ENCODE measurements at regions not wholly inside any gene's neighbourhood (a gene's known extent, or its start where the extent isn't known, plus 50 kb on each side); places are given as distances from the start of the nearest gene placed in this dataset.
"Not testable (repeated sequence)": the region's sequence is repeated elsewhere in the genome, so short reads cannot be mapped to it uniquely, and the experiment has no call there.

DNA sequence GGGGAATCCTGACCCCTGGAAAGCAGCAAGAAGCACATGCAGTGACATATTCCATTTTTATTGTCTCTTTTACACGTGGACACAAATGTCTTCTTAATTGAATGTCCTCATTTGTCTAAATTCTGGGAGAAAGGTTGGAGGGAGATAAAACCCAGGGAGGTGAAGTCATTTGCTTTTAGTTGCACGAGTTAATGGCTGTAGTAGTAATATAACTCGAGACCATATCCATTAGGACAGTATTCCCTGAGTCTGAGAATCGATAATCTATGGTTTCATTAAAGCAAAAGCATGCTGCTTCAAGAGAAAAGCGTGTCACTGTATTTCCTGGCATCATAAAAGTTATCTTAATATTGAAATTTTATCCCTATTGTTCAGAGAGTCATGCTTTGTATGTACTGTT is 216.0 kb upstream of the PELI2 start:
- DNase-seq = no peak

GRCh38 chr14:55904086-55904485 is 214.1 kb upstream of the PELI2 start:
- DNase-seq = no peak

- DNase-seq = no peak
These were observed 210.1 kb upstream of the PELI2 start for GRCh38 chr14:55908106-55908505.

GRCh38 chr14:55909879-55910278 is 208.3 kb upstream of the PELI2 start:
- no peak for DNase-seq

GRCh38 chr14:55910601-55911243 is 207.5 kb upstream of the PELI2 start:
- no peak for DNase-seq

DNA sequence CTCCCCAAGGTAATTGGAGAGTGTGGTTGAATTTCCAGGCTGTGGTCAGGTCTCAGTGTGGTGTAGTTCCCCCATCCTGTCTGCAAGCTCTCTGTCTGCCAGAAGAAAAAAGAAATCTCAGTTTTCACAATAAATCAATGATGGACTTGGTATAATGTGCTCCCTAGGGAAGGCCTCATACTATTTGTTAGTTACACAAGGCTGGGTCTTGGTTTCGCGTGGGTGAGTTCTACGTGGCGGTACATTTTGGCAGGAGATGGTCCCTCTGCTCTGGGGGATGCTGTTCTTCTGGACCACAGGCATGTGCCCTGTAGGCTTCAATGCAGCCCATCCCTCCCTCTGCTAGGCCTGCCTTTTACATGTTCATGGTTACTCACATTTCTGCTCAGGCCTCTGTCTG is 206.4 kb upstream of the PELI2 start:
- DNase-seq = peak; percentile 44

GRCh38 chr14:55912344-55912743 is 205.9 kb upstream of the PELI2 start:
- no peak for DNase-seq

GRCh38 chr14:55913324-55914025 is 204.7 kb upstream of the PELI2 start:
- DNase-seq = no peak

DNA sequence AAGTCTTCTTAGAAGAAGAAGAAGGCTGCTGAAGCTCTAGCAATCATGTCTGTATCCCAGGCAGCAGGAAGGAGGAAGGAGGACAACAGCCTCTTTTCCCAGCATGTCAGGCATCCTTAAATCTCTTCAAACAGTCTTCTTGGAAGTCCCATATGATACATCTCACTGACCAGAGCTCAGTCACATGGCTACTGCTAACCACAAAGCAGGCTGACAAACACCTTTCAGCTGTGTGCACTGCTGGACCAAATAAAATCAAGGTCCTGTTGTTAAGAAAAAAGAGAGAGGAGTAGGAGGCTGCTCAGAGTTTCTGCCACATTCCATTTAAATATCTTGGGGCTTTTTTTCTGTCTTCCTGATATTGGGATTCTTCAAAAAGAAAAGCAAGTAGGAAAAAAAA is 203.4 kb upstream of the PELI2 start:
- no peak for DNase-seq

GRCh38 chr14:55915456-55915855 is 202.8 kb upstream of the PELI2 start:
- no peak for DNase-seq

GRCh38 chr14:55919800-55920199 is 198.4 kb upstream of the PELI2 start:
- not testable (repeated sequence) for DNase-seq

- no peak for DNase-seq
These were observed 196.7 kb upstream of the PELI2 start for GRCh38 chr14:55921511-55921910.

- DNase-seq = no peak
These were observed 192.2 kb upstream of the PELI2 start for GRCh38 chr14:55926007-55926406.

DNA sequence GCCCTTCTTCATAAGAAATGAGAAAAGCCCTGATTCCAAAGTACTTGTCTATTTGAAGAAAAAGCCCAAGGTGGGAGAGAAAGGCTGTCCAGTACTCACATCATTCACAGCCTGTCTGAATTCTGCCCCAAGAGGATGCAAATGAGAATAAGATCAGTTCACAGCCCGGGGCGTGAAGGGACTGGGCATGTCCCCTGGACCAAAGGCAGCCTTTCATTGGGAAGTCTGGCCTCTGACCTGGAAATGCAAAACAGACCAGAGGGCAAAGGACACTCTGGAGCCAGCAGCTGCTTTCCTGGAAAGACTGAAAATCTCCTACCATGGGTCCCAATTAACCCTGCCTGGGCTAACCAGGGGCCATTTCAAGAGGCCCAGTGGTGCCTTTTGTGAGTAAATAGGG is 191.2 kb upstream of the PELI2 start:
- DNase-seq = no peak

GRCh38 chr14:55928276-55928675 is 189.9 kb upstream of the PELI2 start:
- no peak for DNase-seq

DNA sequence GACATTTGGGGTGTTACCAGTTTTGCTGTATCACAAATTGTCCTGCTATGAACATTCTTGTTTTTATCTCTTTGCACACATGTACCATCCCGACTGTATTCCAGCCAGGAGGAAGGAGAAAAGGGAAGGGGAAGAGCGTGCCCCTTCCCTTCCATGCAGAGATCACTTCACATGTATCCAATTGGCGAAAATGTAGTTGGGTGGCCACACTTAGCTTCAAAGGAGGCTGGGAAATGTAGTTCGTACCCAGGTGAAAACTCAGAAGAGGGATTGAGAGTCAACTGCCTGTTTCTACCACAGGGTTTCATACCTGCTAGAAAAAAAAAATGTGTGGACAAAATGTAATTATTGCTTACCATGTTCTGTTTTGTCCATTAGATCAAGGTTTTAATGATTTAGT is 189.1 kb upstream of the PELI2 start:
- DNase-seq = no peak

DNA sequence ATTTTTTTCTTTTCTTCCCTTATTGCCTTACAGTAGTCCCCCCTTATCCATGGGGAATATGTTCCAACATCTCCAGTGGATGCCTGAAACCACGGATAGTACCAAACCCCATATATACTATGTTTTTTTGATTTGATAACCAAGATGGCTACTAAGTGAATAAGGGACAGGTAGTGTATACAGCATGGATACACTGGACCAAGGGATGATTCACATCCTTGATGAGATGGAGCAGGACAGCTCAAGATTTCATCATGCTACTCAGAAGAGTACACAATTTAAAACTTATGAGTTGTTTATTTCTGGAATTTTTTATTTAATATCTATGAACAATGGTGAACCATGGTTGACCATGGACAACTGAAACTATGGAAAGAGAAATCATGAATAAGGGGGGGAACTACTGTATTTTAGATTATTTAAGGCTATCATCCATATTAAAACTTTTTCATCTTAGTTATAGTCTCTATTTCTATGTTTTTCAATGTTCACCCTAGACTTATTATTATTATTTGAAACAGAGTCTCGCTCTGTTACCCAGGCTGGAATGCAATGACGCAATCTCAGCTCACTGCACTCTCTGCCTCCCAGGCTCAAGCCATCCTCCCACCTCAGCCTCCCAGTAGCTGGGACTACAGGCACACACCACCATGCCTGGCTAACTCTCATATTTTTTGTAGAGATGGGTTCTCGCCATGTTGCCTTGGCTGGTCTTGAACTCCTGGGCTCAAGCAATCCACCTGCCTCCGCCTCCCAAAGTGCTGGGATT is 188.0 kb upstream of the PELI2 start:
- DNase-seq = no peak

DNA sequence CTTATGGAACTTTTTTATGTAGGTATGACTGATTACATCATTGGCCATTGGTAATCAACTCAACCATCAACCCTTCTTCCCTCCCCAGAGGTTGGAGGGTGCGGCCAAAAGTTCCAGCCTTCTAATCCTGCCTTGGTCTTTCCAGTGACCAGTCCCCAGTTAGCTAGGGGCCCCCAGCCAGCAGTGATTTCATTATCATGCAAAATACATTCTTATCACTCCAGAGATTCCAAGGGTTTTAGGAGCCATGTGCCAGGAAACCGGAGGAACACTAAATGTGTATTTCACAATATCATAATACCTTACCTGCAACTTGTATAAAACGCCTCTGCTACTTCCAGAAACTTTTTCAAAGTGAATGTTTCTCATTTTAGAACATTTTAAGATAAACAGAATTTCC is 181.5 kb upstream of the PELI2 start:
- no peak for DNase-seq

DNA sequence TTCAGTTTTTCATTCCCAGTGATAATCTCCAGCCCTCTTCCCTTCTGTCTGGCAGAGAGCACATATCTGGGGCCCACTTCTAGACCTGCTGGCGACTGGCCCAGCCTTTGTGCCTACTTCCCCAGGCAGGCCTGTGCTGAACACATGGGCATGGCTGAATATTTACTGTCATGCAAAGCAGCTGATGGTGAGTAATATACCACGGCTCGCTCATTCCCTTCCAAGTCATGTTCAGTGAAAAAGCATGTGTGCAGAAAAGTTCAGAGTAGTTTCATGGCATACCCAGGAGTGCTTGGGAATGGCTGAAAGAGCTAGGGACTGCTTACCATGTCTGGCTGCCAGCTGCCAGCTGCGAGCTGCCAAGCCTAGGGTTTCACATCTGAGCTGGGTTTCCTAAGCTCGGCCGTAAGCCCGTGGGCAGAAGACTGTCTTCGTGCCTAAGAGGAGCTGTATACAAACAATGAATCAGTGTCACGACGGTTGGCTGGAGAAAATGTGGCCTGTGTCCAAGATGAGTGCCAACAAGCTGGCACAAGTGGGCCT is 179.9 kb upstream of the PELI2 start:
- DNase-seq = peak; percentile 62

GRCh38 chr14:55942076-55942654 is 176.0 kb upstream of the PELI2 start:
- DNase-seq = no peak

GRCh38 chr14:55942826-55943225 is 175.4 kb upstream of the PELI2 start:
- no peak for DNase-seq

GRCh38 chr14:55944757-55945156 is 173.5 kb upstream of the PELI2 start:
- no peak for DNase-seq

- no peak for DNase-seq
These were observed 172.0 kb upstream of the PELI2 start for GRCh38 chr14:55946231-55946630.

Measured in left hindlimb (tissue), 1 donor.